ENCODE measurements at regions not wholly inside any gene's neighbourhood (a gene's known extent, or its start where the extent isn't known, plus 50 kb on each side); places are given as distances from the start of the nearest gene placed in this dataset.

- no peak overlapping the region for H2AFZ ChIP-seq (ENCODE audit: control insufficient read depth, low read length)
- no peak overlapping the region for H3K27ac ChIP-seq (ENCODE audit: control insufficient read depth, insufficient read depth, low read length)
- H3K4me2 ChIP-seq (ENCODE audit: control insufficient read depth, extremely low read depth, insufficient read depth, low read depth, low read length) = no peak overlapping the region
- no peaks in the 10 kb centered on the region for H3K9me3 ChIP-seq (ENCODE audit: control insufficient read depth, low read depth, low read length)
- no peak overlapping the region for H3K4me3 ChIP-seq (ENCODE audit: control insufficient read depth in 2 of 3, extremely low read depth in 1 of 3, insufficient read depth in 2 of 3, low read depth in 1 of 3, low read length in 3 of 3)
- DNase-seq (ENCODE audit: low read depth, low spot score) (no peak), FAIRE-seq (no peak)
- no peak for TF ChIP-seq EZH2 (IDR thresholded peaks at IDR 0.05; ENCODE audit: low read length)
- TF ChIP-seq CTCF (optimal IDR thresholded peaks at IDR 0.05 in 1 of 3, IDR thresholded peaks at IDR 0.05 in 1 of 3, conservative IDR thresholded peaks at IDR 0.05 in 1 of 3; ENCODE audit: extremely low read depth in 1 of 3, insufficient read depth in 2 of 3, low read length in 3 of 3) = no peak
- no peaks in the 10 kb centered on the region for H3K79me2 ChIP-seq (ENCODE audit: control insufficient read depth, insufficient read depth, low read length)
- dilution Hi-C loops (cut with MboI; ENCODE audit: extremely low pct_ligation_motif_present, low sequenced_read_pairs) = no loop called here
- no peaks in the 10 kb centered on the region for H4K20me1 ChIP-seq (ENCODE audit: control insufficient read depth, extremely low read depth, insufficient read depth, low read length)
- H3K9me1 ChIP-seq (ENCODE audit: control insufficient read depth, extremely low read depth, insufficient read depth, low read length) = no peaks in the 10 kb centered on the region
- no peaks in the 10 kb centered on the region for H3K4me1 ChIP-seq (ENCODE audit: control insufficient read depth, extremely low read depth, insufficient read depth, low read length)
- no peak overlapping the region for H3K9ac ChIP-seq (ENCODE audit: control insufficient read depth, extremely low read depth, insufficient read depth, low read length)
- no peaks in the 10 kb centered on the region for H3K27me3 ChIP-seq (ENCODE audit: control insufficient read depth, extremely low read depth, insufficient read depth, low read length)
- H3K36me3 ChIP-seq (ENCODE audit: control insufficient read depth in 2 of 2, extremely low read depth in 1 of 2, insufficient read depth in 2 of 2, low read length in 2 of 2) = no peaks in the 10 kb centered on the region
Measured at GRCh38 chr13:53473397-53473796, 444.8 kb downstream of the OLFM4 start.

- no peak for TF ChIP-seq CTCF (optimal IDR thresholded peaks at IDR 0.05 in 1 of 3, IDR thresholded peaks at IDR 0.05 in 1 of 3, conservative IDR thresholded peaks at IDR 0.05 in 1 of 3; ENCODE audit: extremely low read depth in 1 of 3, insufficient read depth in 2 of 3, low read length in 3 of 3)
- no peak for TF ChIP-seq EZH2 (IDR thresholded peaks at IDR 0.05; ENCODE audit: low read length)
- Histone ChIP-seq H3K9ac (ENCODE audit: control insufficient read depth, extremely low read depth, insufficient read depth, low read length) (no peak overlapping the region), H3K4me2 (ENCODE audit: control insufficient read depth, extremely low read depth, insufficient read depth, low read depth, low read length) (no peak overlapping the region), H2AFZ (ENCODE audit: control insufficient read depth, low read length) (no peak overlapping the region), H3K79me2 (ENCODE audit: control insufficient read depth, insufficient read depth, low read length) (no peaks in the 10 kb centered on the region), H3K27me3 (ENCODE audit: control insufficient read depth, extremely low read depth, insufficient read depth, low read length) (no peaks in the 10 kb centered on the region), H3K4me3 (ENCODE audit: control insufficient read depth in 2 of 3, extremely low read depth in 1 of 3, insufficient read depth in 2 of 3, low read depth in 1 of 3, low read length in 3 of 3) (no peak overlapping the region), H3K36me3 (ENCODE audit: control insufficient read depth in 2 of 2, extremely low read depth in 1 of 2, insufficient read depth in 2 of 2, low read length in 2 of 2) (no peaks in the 10 kb centered on the region), H3K4me1 (ENCODE audit: control insufficient read depth, extremely low read depth, insufficient read depth, low read length) (no peaks in the 10 kb centered on the region), H3K27ac (ENCODE audit: control insufficient read depth, insufficient read depth, low read length) (no peak overlapping the region), H3K9me3 (ENCODE audit: control insufficient read depth, low read depth, low read length) (no peaks in the 10 kb centered on the region), H4K20me1 (ENCODE audit: control insufficient read depth, extremely low read depth, insufficient read depth, low read length) (no peaks in the 10 kb centered on the region), H3K9me1 (ENCODE audit: control insufficient read depth, extremely low read depth, insufficient read depth, low read length) (no peaks in the 10 kb centered on the region)
- DNase-seq (ENCODE audit: low read depth, low spot score) (no peak), FAIRE-seq (no peak)
- dilution Hi-C loops (cut with MboI; ENCODE audit: extremely low pct_ligation_motif_present, low sequenced_read_pairs) = no loop called here
Measured at GRCh38 chr13:53474878-53475277, 446.3 kb downstream of the OLFM4 start.
